Glutamatergic neuron (in vitro differentiated cells): ENCODE measurements at regions not wholly inside any gene's neighbourhood (a gene's known extent, or its start where the extent isn't known, plus 50 kb on each side); places are given as distances from the start of the nearest gene placed in this dataset.

Experiments
- DNase-seq: peaks from one replicate; pipeline ENCODE4 v3.0.0; 2022
- H3K27ac Mint-ChIP-seq: one replicate; pipeline ENCODE4 v1.8.0; 2020; ENCODE audit warnings: mild to moderate bottlenecking, mixed read lengths, inconsistent platforms; ENCODE audit not compliant: unreplicated experiment
- H3K27me3 Mint-ChIP-seq: one replicate; pipeline ENCODE4 v1.8.0; 2020; ENCODE audit warnings: mild to moderate bottlenecking, moderate library complexity, mixed read lengths, inconsistent platforms; ENCODE audit not compliant: unreplicated experiment
- H3K36me3 Mint-ChIP-seq: one replicate; pipeline ENCODE4 v1.8.0; 2020; ENCODE audit warnings: mild to moderate bottlenecking, mixed read lengths, inconsistent platforms; ENCODE audit not compliant: unreplicated experiment
- H3K4me1 Mint-ChIP-seq: one replicate; pipeline ENCODE4 v1.8.0; 2020; ENCODE audit warnings: mild to moderate bottlenecking, low read depth, mixed read lengths, inconsistent platforms; ENCODE audit not compliant: unreplicated experiment
- H3K4me3 Mint-ChIP-seq: one replicate; pipeline ENCODE4 v1.8.0; 2020; ENCODE audit warnings: mild to moderate bottlenecking, mixed read lengths, inconsistent platforms; ENCODE audit not compliant: unreplicated experiment
- H3K9me3 Mint-ChIP-seq: one replicate; pipeline ENCODE4 v1.8.0; 2020; ENCODE audit warnings: mild to moderate bottlenecking, moderate library complexity, mixed read lengths, inconsistent platforms; ENCODE audit not compliant: unreplicated experiment
- CTCF ChIP-seq: fragments of 200-600 bp; sonication (generic); IDR thresholded peaks from one replicate; pipeline ENCODE4 v1.5.0; 2021; ENCODE audit not compliant: partially characterized antibody, unreplicated experiment

DNA sequence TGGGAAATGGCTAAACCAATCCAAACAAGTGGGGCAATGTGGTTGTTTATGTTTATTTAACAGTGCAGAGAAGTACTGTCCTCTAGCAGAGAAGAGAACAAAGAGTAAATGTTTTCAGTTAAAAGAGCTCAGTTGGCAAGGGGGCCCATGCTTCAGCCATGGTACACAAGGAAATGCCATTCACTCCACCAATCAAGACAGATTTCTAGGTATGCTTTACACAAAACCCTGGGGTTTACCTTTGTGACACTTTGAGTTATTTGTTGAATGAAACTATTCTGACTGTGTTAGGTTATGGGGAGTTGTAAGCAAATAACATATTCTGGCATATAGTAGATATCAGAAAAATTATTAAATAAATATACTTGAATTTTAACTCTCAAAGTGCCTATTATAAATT is 228.5 kb upstream of the MME start:
- peaks cover 2% of the 10 kb centered on the region for H3K27me3 Mint-ChIP-seq
- no peaks in the 10 kb centered on the region for H3K4me1 Mint-ChIP-seq
- TF ChIP-seq CTCF, result no peak
- H3K4me3 Mint-ChIP-seq, result no peak overlapping the region
- H3K27ac Mint-ChIP-seq, result no peak overlapping the region
- DNase-seq, result no peak
- H3K9me3 Mint-ChIP-seq, result no peaks in the 10 kb centered on the region
- no peaks in the 10 kb centered on the region for H3K36me3 Mint-ChIP-seq

GRCh38 chr3:154850921-154851320 is 229.2 kb upstream of the MME start:
- no peaks in the 10 kb centered on the region for H3K4me1 Mint-ChIP-seq
- no peak for DNase-seq
- no peaks in the 10 kb centered on the region for H3K36me3 Mint-ChIP-seq
- no peaks in the 10 kb centered on the region for H3K9me3 Mint-ChIP-seq
- H3K4me3 Mint-ChIP-seq, result no peak overlapping the region
- no peak overlapping the region for H3K27ac Mint-ChIP-seq
- H3K27me3 Mint-ChIP-seq, result peaks cover 2% of the 10 kb centered on the region
- TF ChIP-seq CTCF, result no peak

DNA sequence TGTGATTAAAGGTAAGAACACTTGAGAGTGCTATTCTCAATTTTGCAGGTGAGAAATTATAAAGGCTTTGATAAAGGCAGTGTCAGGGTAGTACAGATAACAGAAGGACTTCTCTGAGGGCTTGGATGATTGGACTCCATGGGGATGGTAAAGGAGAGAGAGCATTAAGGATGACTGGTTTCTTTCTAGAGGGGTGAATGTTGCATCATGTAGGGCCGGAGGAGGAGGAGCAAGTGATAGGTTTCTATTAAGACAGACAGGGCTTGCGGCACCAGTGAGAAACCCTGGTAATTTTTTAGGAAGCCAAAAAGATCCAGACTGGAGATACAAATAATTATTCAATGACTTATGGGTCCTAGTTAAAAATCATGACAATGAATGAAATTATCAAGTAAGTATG is 230.7 kb upstream of the MME start:
- no peak for DNase-seq
- Mint-ChIP-seq H3K9me3 (no peaks in the 10 kb centered on the region), H3K27ac (no peak overlapping the region), H3K27me3 (peaks cover 2% of the 10 kb centered on the region), H3K4me1 (no peaks in the 10 kb centered on the region), H3K4me3 (no peak overlapping the region), H3K36me3 (no peaks in the 10 kb centered on the region)
- TF ChIP-seq CTCF, result no peak

DNA sequence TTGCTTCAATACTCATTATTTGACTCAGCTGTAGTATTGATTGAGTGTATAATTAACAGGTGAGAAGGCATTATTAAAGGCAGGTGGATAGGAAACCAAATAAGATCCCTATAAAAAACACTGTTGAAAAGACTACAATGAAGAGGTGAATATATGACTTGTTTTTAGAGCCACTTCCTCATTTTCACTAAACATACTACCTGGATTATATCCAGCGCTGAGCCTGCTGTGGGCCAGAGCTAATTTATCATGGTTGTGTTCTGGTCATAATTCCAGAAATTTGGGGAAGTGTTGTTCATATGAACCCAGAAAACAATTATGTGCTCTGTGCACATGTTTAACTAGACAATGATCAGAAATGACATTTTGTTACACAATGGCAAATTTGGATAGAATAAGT is 235.3 kb upstream of the MME start:
- H3K4me3 Mint-ChIP-seq, result no peak overlapping the region
- DNase-seq, result no peak
- no peaks in the 10 kb centered on the region for H3K36me3 Mint-ChIP-seq
- H3K27me3 Mint-ChIP-seq, result peaks cover 2% of the 10 kb centered on the region
- no peaks in the 10 kb centered on the region for H3K4me1 Mint-ChIP-seq
- no peak overlapping the region for H3K27ac Mint-ChIP-seq
- no peak for TF ChIP-seq CTCF
- no peaks in the 10 kb centered on the region for H3K9me3 Mint-ChIP-seq

DNA sequence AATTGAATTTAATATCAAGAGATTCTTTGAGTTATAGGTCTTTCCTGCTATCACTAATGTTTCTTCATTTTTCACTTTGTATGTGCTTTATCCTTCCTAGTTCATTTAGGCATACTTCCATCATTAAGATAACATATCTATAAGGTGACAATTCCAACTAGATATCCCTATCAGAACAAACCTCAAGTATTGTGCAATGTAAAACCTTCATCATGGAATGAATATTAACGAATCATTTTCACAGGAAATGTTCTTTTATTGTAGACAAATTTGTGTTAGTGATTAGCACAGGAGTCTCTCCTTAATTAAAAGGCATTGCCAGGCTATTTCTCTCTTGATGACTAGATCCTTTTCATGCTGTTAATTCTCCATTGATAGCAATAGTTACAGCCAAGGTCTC is 236.5 kb upstream of the MME start:
- no peak for TF ChIP-seq CTCF

More for the DNA sequence above, 236.5 kb upstream of the MME start:
- H3K9me3 Mint-ChIP-seq, result no peaks in the 10 kb centered on the region
- no peak for DNase-seq
- no peaks in the 10 kb centered on the region for H3K27me3 Mint-ChIP-seq
- no peaks in the 10 kb centered on the region for H3K4me1 Mint-ChIP-seq
- no peak overlapping the region for H3K27ac Mint-ChIP-seq
- H3K36me3 Mint-ChIP-seq, result no peaks in the 10 kb centered on the region
- no peak overlapping the region for H3K4me3 Mint-ChIP-seq
